Upper lobe of right lung (tissue), 1 donor: ENCODE measurements at regions not wholly inside any gene's neighbourhood (a gene's known extent, or its start where the extent isn't known, plus 50 kb on each side); places are given as distances from the start of the nearest gene placed in this dataset.

Experiments
- ATAC-seq: fragments of 200-7000 bp; cut with Tn5 transposase; one replicate; pipeline ENCODE4 v1.9.1; 2020; ENCODE audit warnings: mild to moderate bottlenecking, moderate library complexity
- DNase-seq: peaks from one replicate; pipeline ENCODE4 v3.0.0-alpha.2; 2020
- H3K27ac ChIP-seq: fragments of 200-600 bp; one replicate; pipeline ENCODE4 v1.8.0; 2022
- H3K27me3 ChIP-seq: fragments of 200-600 bp; one replicate; pipeline ENCODE4 v1.8.0; 2022; ENCODE audit warnings: mild to moderate bottlenecking
- H3K36me3 ChIP-seq: fragments of 200-600 bp; one replicate; pipeline ENCODE4 v1.8.0; 2022
- H3K4me1 ChIP-seq: fragments of 200-600 bp; one replicate; pipeline ENCODE4 v1.8.0; 2022
- H3K4me3 ChIP-seq: fragments of 200-600 bp; one replicate; pipeline ENCODE4 v1.8.0; 2022; ENCODE audit warnings: mild to moderate bottlenecking
- H3K9me3 ChIP-seq: fragments of 200-600 bp; one replicate; pipeline ENCODE4 v1.8.0; 2022
- CTCF ChIP-seq: fragments of 200-600 bp; IDR thresholded peaks from one replicate; pipeline ENCODE4 v1.8.0; 2022; ENCODE audit warnings: antibody characterized with exemption
- intact Hi-C: fragments of 100-400 bp; cut with DNase I; formaldehyde crosslinking; loops from one replicate; pipeline ENCODE4 v1.11.0; 2022
- donor health status: DM: no; HTN: yes; CAD: no; lungs with severe emphysema.

GRCh38 chr1:102107441-102107840 is 110.7 kb upstream of the OLFM3 start:
- H3K9me3 ChIP-seq, result no peaks in the 10 kb centered on the region
- H3K4me1 ChIP-seq, result no peaks in the 10 kb centered on the region
- intact Hi-C loops, result no loop called here
- H3K27ac ChIP-seq, result no peak overlapping the region
- H3K36me3 ChIP-seq, result no peaks in the 10 kb centered on the region
- no peaks in the 10 kb centered on the region for H3K27me3 ChIP-seq
- DNase-seq (no peak), ATAC-seq (no peak)
- no peak for TF ChIP-seq CTCF
- H3K4me3 ChIP-seq, result no peak overlapping the region

DNA sequence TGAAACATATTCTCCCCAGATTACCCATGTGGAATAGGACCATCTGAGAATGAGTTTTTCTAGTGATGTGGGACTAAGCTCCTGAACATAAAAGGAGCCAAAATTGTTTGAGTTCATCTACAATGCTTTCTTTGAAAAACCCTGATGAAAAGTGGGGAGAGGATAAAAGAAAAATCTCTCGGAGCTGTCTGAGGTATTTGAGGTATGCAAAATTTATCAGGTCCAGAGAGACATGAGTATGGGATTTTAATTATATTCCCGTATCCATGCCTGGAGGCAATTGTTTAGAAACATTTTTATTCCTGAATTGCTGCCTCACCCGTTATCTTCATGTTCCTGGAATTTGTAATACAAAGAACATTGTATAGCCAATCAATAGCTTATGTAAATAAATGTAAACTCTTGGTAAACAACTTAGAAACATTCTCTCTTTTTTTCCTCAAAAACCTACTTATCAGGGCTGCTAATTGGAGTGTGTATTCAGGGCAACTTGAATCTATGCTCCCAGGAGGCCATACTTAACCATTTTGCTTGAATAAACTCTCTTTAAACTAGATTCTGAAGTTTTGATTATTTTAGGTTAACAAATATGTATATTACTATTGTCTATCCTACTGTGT is 109.3 kb upstream of the OLFM3 start:
- DNase-seq (no peak), ATAC-seq (no peak)
- Histone ChIP-seq H3K27me3 (no peaks in the 10 kb centered on the region), H3K27ac (no peak overlapping the region), H3K4me1 (no peaks in the 10 kb centered on the region), H3K4me3 (no peak overlapping the region), H3K36me3 (no peaks in the 10 kb centered on the region), H3K9me3 (no peaks in the 10 kb centered on the region)
- intact Hi-C loops, result no loop called here
- no peak for TF ChIP-seq CTCF

DNA sequence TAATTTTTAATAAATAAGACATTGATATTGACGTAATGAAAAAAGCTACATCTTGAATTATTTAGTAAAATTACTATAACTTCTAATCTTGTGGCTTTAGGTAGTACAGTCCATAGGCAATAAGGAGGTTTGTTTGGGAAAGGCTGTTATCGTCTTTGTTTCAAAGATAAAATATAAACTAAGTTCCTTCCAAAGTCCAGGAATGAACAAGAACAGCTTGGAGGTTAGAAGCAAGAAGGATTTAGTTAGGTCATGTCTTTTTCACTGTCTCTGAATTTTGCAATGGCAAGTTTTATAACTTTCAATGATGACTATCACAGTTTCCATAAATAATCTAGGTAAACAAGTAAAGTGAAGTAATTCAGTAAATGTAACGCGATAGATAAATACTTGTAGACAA is 106.9 kb upstream of the OLFM3 start:
- Histone ChIP-seq H3K27me3 (no peaks in the 10 kb centered on the region), H3K4me1 (no peaks in the 10 kb centered on the region), H3K9me3 (no peaks in the 10 kb centered on the region), H3K4me3 (no peak overlapping the region), H3K27ac (no peak overlapping the region), H3K36me3 (no peaks in the 10 kb centered on the region)
- no peak for DNase-seq
- intact Hi-C loops, result no loop called here
- no peak for TF ChIP-seq CTCF
- no peak for ATAC-seq

- H3K4me3 ChIP-seq, result no peak overlapping the region
- TF ChIP-seq CTCF, result no peak
- intact Hi-C loops, result no loop called here
- no peaks in the 10 kb centered on the region for H3K27me3 ChIP-seq
- no peaks in the 10 kb centered on the region for H3K4me1 ChIP-seq
- no peak overlapping the region for H3K27ac ChIP-seq
- ATAC-seq (no peak), DNase-seq (no peak)
- no peaks in the 10 kb centered on the region for H3K36me3 ChIP-seq
- H3K9me3 ChIP-seq, result no peaks in the 10 kb centered on the region
Observed at GRCh38 chr1:102102276-102102780, 105.6 kb upstream of the OLFM3 start.

DNA sequence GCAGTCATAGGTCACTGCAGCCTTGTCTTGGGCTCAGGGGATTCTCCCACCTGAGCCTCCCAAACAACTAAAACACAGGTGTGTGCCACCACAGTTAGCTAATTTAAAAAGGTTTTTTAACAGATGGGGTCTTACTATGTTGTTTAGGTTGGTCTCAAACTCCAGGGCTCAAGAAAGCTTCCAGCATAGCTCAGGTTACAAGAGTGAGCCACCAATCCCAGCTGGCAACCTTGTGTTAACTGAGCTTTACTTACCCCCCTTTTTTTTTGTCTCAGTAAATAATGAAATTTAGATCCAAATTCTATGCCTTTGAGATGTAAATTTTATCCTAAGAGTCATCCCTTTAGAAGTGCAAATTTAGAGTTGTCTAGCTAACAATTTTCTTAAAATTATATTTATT is 103.9 kb upstream of the OLFM3 start:
- no peaks in the 10 kb centered on the region for H3K4me1 ChIP-seq
- no peak overlapping the region for H3K4me3 ChIP-seq
- H3K27me3 ChIP-seq, result no peaks in the 10 kb centered on the region
- H3K27ac ChIP-seq, result no peak overlapping the region
- no peaks in the 10 kb centered on the region for H3K36me3 ChIP-seq
- no peak for TF ChIP-seq CTCF
- intact Hi-C loops, result no loop called here
- no peak for DNase-seq
- H3K9me3 ChIP-seq, result no peaks in the 10 kb centered on the region
- no peak for ATAC-seq

GRCh38 chr1:102099916-102100315 is 103.2 kb upstream of the OLFM3 start:
- H3K4me1 ChIP-seq, result no peaks in the 10 kb centered on the region
- H3K27me3 ChIP-seq, result no peaks in the 10 kb centered on the region
- no peaks in the 10 kb centered on the region for H3K36me3 ChIP-seq
- ATAC-seq, result no peak
- H3K27ac ChIP-seq, result no peak overlapping the region
- DNase-seq, result no peak
- no peak for TF ChIP-seq CTCF
- no peaks in the 10 kb centered on the region for H3K9me3 ChIP-seq
- intact Hi-C loops, result no loop called here
- H3K4me3 ChIP-seq, result no peak overlapping the region
